Suprapubic skin (tissue), 4 donors: ENCODE measurements at regions not wholly inside any gene's neighbourhood (a gene's known extent, or its start where the extent isn't known, plus 50 kb on each side); places are given as distances from the start of the nearest gene placed in this dataset.

Source experiments
- DNase-seq, 2 donors: peaks; one replicate each; pipeline ENCODE4 v3.0.0-alpha.2; 2019; ENCODE audit warnings: low spot score in 2 of 2
- H3K27ac ChIP-seq: fragments of 200-600 bp; sonication (generic); one replicate; pipeline ENCODE4 v1.5.1; 2019
- H3K27me3 ChIP-seq: fragments of 200-600 bp; sonication (generic); one replicate; pipeline ENCODE4 v1.5.1; 2019
- H3K36me3 ChIP-seq: fragments of 200-600 bp; sonication (generic); one replicate; pipeline ENCODE4 v1.5.1; 2019
- H3K4me1 ChIP-seq: fragments of 200-600 bp; sonication (generic); one replicate; pipeline ENCODE4 v1.5.1; 2019
- H3K4me3 ChIP-seq: fragments of 200-600 bp; sonication (generic); one replicate; pipeline ENCODE4 v1.5.1; 2019; ENCODE audit warnings: mild to moderate bottlenecking
- H3K9me3 ChIP-seq: fragments of 200-600 bp; sonication (generic); one replicate; pipeline ENCODE4 v1.5.1; 2019
- CTCF ChIP-seq, 2 donors: fragments of 200-600 bp in 1 of 2; fragments of 450-650 bp in 1 of 2; sonication (generic) in 1 of 2; IDR thresholded peaks; one replicate each; pipeline ENCODE4 v1.5.1; 2016 to 2019; ENCODE audit warnings: antibody characterized with exemption in 2 of 2, mild to moderate bottlenecking in 1 of 2, moderate library complexity in 1 of 2
- EP300 ChIP-seq: sonication (generic); formaldehyde crosslinking; IDR thresholded peaks from one replicate; pipeline ENCODE4 v1.6.1; 2017; ENCODE audit warnings: antibody characterized with exemption
- POLR2A ChIP-seq, 2 donors: fragments of 450-650 bp; IDR thresholded peaks; one replicate each; pipeline ENCODE4 v1.6.1; 2017; ENCODE audit warnings: antibody characterized with exemption in 2 of 2, mild to moderate bottlenecking in 2 of 2, moderate library complexity in 2 of 2
- POLR2AphosphoS5 ChIP-seq, 3 donors: sonication (generic); formaldehyde crosslinking; IDR thresholded peaks; one replicate each; pipeline ENCODE4 v1.6.1; 2017; ENCODE audit warnings: antibody characterized with exemption in 3 of 3
- WGBS: methylation state at CpG from one replicate; pipeline ENCODE4 v1.1.5; 2018; 5-methylcytosine and 5-hydroxymethylcytosine counted together

- TF ChIP-seq CTCF (IDR thresholded peaks at IDR 0.05) (no peak), POLR2AphosphoS5 (IDR thresholded peaks at IDR 0.05) (no peak), EP300 (no peak), POLR2A (IDR thresholded peaks at IDR 0.05) (no peak)
- Histone ChIP-seq H3K27ac (peak overlapping the region; percentile 88), H3K4me1 (peaks cover 31% of the 10 kb centered on the region), H3K27me3 (no peaks in the 10 kb centered on the region), H3K9me3 (no peaks in the 10 kb centered on the region), H3K36me3 (peaks cover 4% of the 10 kb centered on the region), H3K4me3 (peak overlapping the region; percentile 74)
- no peak for DNase-seq
- 4% methylated on average over 10 of the region's 15 CpGs for WGBS
Measured at GRCh38 chr19:27794494-27795042, 1418.4 kb downstream of the UQCRFS1 start.

GRCh38 chr19:27793644-27794493, 1419.1 kb downstream of the UQCRFS1 start:
- 0% methylated on average over 31 of the region's 51 CpGs for WGBS
- H3K4me3 ChIP-seq = peak overlapping the region; percentile 74
- peaks cover 31% of the 10 kb centered on the region for H3K4me1 ChIP-seq
- no peaks in the 10 kb centered on the region for H3K27me3 ChIP-seq
- H3K9me3 ChIP-seq = no peaks in the 10 kb centered on the region
- H3K27ac ChIP-seq = peak overlapping the region; percentile 88
- peaks cover 4% of the 10 kb centered on the region for H3K36me3 ChIP-seq
- TF ChIP-seq POLR2AphosphoS5 (IDR thresholded peaks at IDR 0.05) (peak in 2 of 3 donors; percentile 24 to 36), EP300 (no peak), POLR2A (IDR thresholded peaks at IDR 0.05) (peak in 1 of 2 donors; percentile 19), CTCF (IDR thresholded peaks at IDR 0.05) (no peak)
- DNase-seq = peak; percentile 96

- H3K9me3 ChIP-seq = no peaks in the 10 kb centered on the region
- under 1% methylated on average over 16 of the region's 20 CpGs for WGBS
- peak in 1 of 2 donors; percentile 75 for DNase-seq
- peaks cover 4% of the 10 kb centered on the region for H3K36me3 ChIP-seq
- no peak for TF ChIP-seq CTCF (IDR thresholded peaks at IDR 0.05)
- no peak for TF ChIP-seq POLR2AphosphoS5 (IDR thresholded peaks at IDR 0.05)
- TF ChIP-seq EP300 = no peak
- no peak for TF ChIP-seq POLR2A (IDR thresholded peaks at IDR 0.05)
- peak overlapping the region; percentile 74 for H3K4me3 ChIP-seq
- H3K27me3 ChIP-seq = no peaks in the 10 kb centered on the region
- H3K27ac ChIP-seq = peak overlapping the region; percentile 88
- peaks cover 31% of the 10 kb centered on the region for H3K4me1 ChIP-seq
Measured at GRCh38 chr19:27793128-27793643, 1419.8 kb downstream of the UQCRFS1 start.

- TF ChIP-seq POLR2A (IDR thresholded peaks at IDR 0.05) (no peak), POLR2AphosphoS5 (IDR thresholded peaks at IDR 0.05) (no peak), CTCF (IDR thresholded peaks at IDR 0.05) (no peak), EP300 (no peak)
- WGBS = 18% methylated on average over 6 of the region's 6 CpGs
Measured at GRCh38 chr19:27792576-27793127, 1420.3 kb downstream of the UQCRFS1 start.

More at GRCh38 chr19:27792576-27793127, 1420.3 kb downstream of the UQCRFS1 start:
- Histone ChIP-seq H3K4me1 (peaks cover 31% of the 10 kb centered on the region), H3K9me3 (no peaks in the 10 kb centered on the region), H3K27me3 (no peaks in the 10 kb centered on the region), H3K27ac (peak overlapping the region; percentile 88), H3K36me3 (peaks cover under 1% of the 10 kb centered on the region), H3K4me3 (peak overlapping the region; percentile 74)
- DNase-seq = no peak
